ENCODE measurements at regions not wholly inside any gene's neighbourhood (a gene's known extent, or its start where the extent isn't known, plus 50 kb on each side); places are given as distances from the start of the nearest gene placed in this dataset.

GRCh38 chr3:159171333-159171732 lies 369.5 kb downstream of the MFSD1 start:
- Histone ChIP-seq H3K4me1 (ENCODE audit: control insufficient read depth in 1 of 2, insufficient read depth in 2 of 2, low read length in 2 of 2) (no peaks in the 10 kb centered on the region), H3K9me3 (ENCODE audit: control insufficient read depth in 1 of 2, low read length in 2 of 2) (no peaks in the 10 kb centered on the region), H3K9ac (ENCODE audit: low read depth in 1 of 2, low read length in 2 of 2) (no peak overlapping the region), H3K27me3 (ENCODE audit: control insufficient read depth in 1 of 2, insufficient read depth in 2 of 2, low read length in 2 of 2) (no peaks in the 10 kb centered on the region), H3K4me3 (ENCODE audit: low read depth in 1 of 2, low read length in 2 of 2) (no peak overlapping the region), H3K36me3 (ENCODE audit: control insufficient read depth in 1 of 2, insufficient read depth in 2 of 2, low read length in 2 of 2) (no peaks in the 10 kb centered on the region), H3K27ac (ENCODE audit: low read depth, low read length) (no peak overlapping the region)

- no peaks in the 10 kb centered on the region for H3K36me3 ChIP-seq (ENCODE audit: control insufficient read depth in 1 of 2, insufficient read depth in 2 of 2, low read length in 2 of 2)
- H3K9me3 ChIP-seq (ENCODE audit: control insufficient read depth in 1 of 2, low read length in 2 of 2) = no peaks in the 10 kb centered on the region
- H3K4me3 ChIP-seq (ENCODE audit: low read depth in 1 of 2, low read length in 2 of 2) = no peak overlapping the region
- H3K4me1 ChIP-seq (ENCODE audit: control insufficient read depth in 1 of 2, insufficient read depth in 2 of 2, low read length in 2 of 2) = no peaks in the 10 kb centered on the region
- H3K27me3 ChIP-seq (ENCODE audit: control insufficient read depth in 1 of 2, insufficient read depth in 2 of 2, low read length in 2 of 2) = no peaks in the 10 kb centered on the region
- no peak overlapping the region for H3K9ac ChIP-seq (ENCODE audit: low read depth in 1 of 2, low read length in 2 of 2)
- no peak overlapping the region for H3K27ac ChIP-seq (ENCODE audit: low read depth, low read length)
Measured at GRCh38 chr3:159172473-159172872, 370.6 kb downstream of the MFSD1 start.

- Histone ChIP-seq H3K4me3 (ENCODE audit: low read depth in 1 of 2, low read length in 2 of 2) (no peak overlapping the region), H3K27ac (ENCODE audit: low read depth, low read length) (no peak overlapping the region), H3K27me3 (ENCODE audit: control insufficient read depth in 1 of 2, insufficient read depth in 2 of 2, low read length in 2 of 2) (no peaks in the 10 kb centered on the region), H3K9me3 (ENCODE audit: control insufficient read depth in 1 of 2, low read length in 2 of 2) (no peaks in the 10 kb centered on the region), H3K4me1 (ENCODE audit: control insufficient read depth in 1 of 2, insufficient read depth in 2 of 2, low read length in 2 of 2) (no peaks in the 10 kb centered on the region), H3K9ac (ENCODE audit: low read depth in 1 of 2, low read length in 2 of 2) (no peak overlapping the region), H3K36me3 (ENCODE audit: control insufficient read depth in 1 of 2, insufficient read depth in 2 of 2, low read length in 2 of 2) (no peaks in the 10 kb centered on the region)
Measured at GRCh38 chr3:159174715-159175692, 373.1 kb downstream of the MFSD1 start.

- Histone ChIP-seq H3K36me3 (ENCODE audit: control insufficient read depth in 1 of 2, insufficient read depth in 2 of 2, low read length in 2 of 2) (no peaks in the 10 kb centered on the region), H3K9ac (ENCODE audit: low read depth in 1 of 2, low read length in 2 of 2) (no peak overlapping the region), H3K4me3 (ENCODE audit: low read depth in 1 of 2, low read length in 2 of 2) (no peak overlapping the region), H3K27ac (ENCODE audit: low read depth, low read length) (no peak overlapping the region), H3K4me1 (ENCODE audit: control insufficient read depth in 1 of 2, insufficient read depth in 2 of 2, low read length in 2 of 2) (no peaks in the 10 kb centered on the region), H3K9me3 (ENCODE audit: control insufficient read depth in 1 of 2, low read length in 2 of 2) (no peaks in the 10 kb centered on the region), H3K27me3 (ENCODE audit: control insufficient read depth in 1 of 2, insufficient read depth in 2 of 2, low read length in 2 of 2) (no peaks in the 10 kb centered on the region)
Measured at GRCh38 chr3:159178209-159178897, 376.5 kb downstream of the MFSD1 start.

- no peaks in the 10 kb centered on the region for H3K27me3 ChIP-seq (ENCODE audit: control insufficient read depth in 1 of 2, insufficient read depth in 2 of 2, low read length in 2 of 2)
Measured at GRCh38 chr3:159182961-159183360, 381.1 kb downstream of the MFSD1 start.

GRCh38 chr3:159185443-159186050 lies 383.7 kb downstream of the MFSD1 start:
- H3K27me3 ChIP-seq (ENCODE audit: control insufficient read depth in 1 of 2, insufficient read depth in 2 of 2, low read length in 2 of 2) = no peaks in the 10 kb centered on the region
- H3K9ac ChIP-seq (ENCODE audit: low read depth in 1 of 2, low read length in 2 of 2) = no peak overlapping the region
- no peak overlapping the region for H3K27ac ChIP-seq (ENCODE audit: low read depth, low read length)
- no peak overlapping the region for H3K4me3 ChIP-seq (ENCODE audit: low read depth in 1 of 2, low read length in 2 of 2)
- H3K4me1 ChIP-seq (ENCODE audit: control insufficient read depth in 1 of 2, insufficient read depth in 2 of 2, low read length in 2 of 2) = peaks cover 4% of the 10 kb centered on the region in 2 donors
- H3K9me3 ChIP-seq (ENCODE audit: control insufficient read depth in 1 of 2, low read length in 2 of 2) = no peaks in the 10 kb centered on the region
- H3K36me3 ChIP-seq (ENCODE audit: control insufficient read depth in 1 of 2, insufficient read depth in 2 of 2, low read length in 2 of 2) = no peaks in the 10 kb centered on the region

More at GRCh38 chr3:159182961-159183360, 381.1 kb downstream of the MFSD1 start:
- Histone ChIP-seq H3K9ac (ENCODE audit: low read depth in 1 of 2, low read length in 2 of 2) (no peak overlapping the region), H3K4me1 (ENCODE audit: control insufficient read depth in 1 of 2, insufficient read depth in 2 of 2, low read length in 2 of 2) (peaks cover 4% of the 10 kb centered on the region in 2 donors), H3K36me3 (ENCODE audit: control insufficient read depth in 1 of 2, insufficient read depth in 2 of 2, low read length in 2 of 2) (no peaks in the 10 kb centered on the region), H3K4me3 (ENCODE audit: low read depth in 1 of 2, low read length in 2 of 2) (no peak overlapping the region), H3K27ac (ENCODE audit: low read depth, low read length) (no peak overlapping the region), H3K9me3 (ENCODE audit: control insufficient read depth in 1 of 2, low read length in 2 of 2) (no peaks in the 10 kb centered on the region)

- Histone ChIP-seq H3K9me3 (ENCODE audit: control insufficient read depth in 1 of 2, low read length in 2 of 2) (no peaks in the 10 kb centered on the region), H3K36me3 (ENCODE audit: control insufficient read depth in 1 of 2, insufficient read depth in 2 of 2, low read length in 2 of 2) (no peaks in the 10 kb centered on the region), H3K9ac (ENCODE audit: low read depth in 1 of 2, low read length in 2 of 2) (no peak overlapping the region), H3K27me3 (ENCODE audit: control insufficient read depth in 1 of 2, insufficient read depth in 2 of 2, low read length in 2 of 2) (no peaks in the 10 kb centered on the region), H3K4me1 (ENCODE audit: control insufficient read depth in 1 of 2, insufficient read depth in 2 of 2, low read length in 2 of 2) (peaks cover 4% of the 10 kb centered on the region in 2 donors), H3K27ac (ENCODE audit: low read depth, low read length) (no peak overlapping the region), H3K4me3 (ENCODE audit: low read depth in 1 of 2, low read length in 2 of 2) (no peak overlapping the region)
Measured at GRCh38 chr3:159186581-159186980, 384.7 kb downstream of the MFSD1 start.

- Histone ChIP-seq H3K27me3 (ENCODE audit: control insufficient read depth in 1 of 2, insufficient read depth in 2 of 2, low read length in 2 of 2) (no peaks in the 10 kb centered on the region), H3K36me3 (ENCODE audit: control insufficient read depth in 1 of 2, insufficient read depth in 2 of 2, low read length in 2 of 2) (no peaks in the 10 kb centered on the region), H3K9ac (ENCODE audit: low read depth in 1 of 2, low read length in 2 of 2) (no peak overlapping the region), H3K4me3 (ENCODE audit: low read depth in 1 of 2, low read length in 2 of 2) (no peak overlapping the region), H3K27ac (ENCODE audit: low read depth, low read length) (no peak overlapping the region), H3K9me3 (ENCODE audit: control insufficient read depth in 1 of 2, low read length in 2 of 2) (no peaks in the 10 kb centered on the region), H3K4me1 (ENCODE audit: control insufficient read depth in 1 of 2, insufficient read depth in 2 of 2, low read length in 2 of 2) (peaks cover 4% of the 10 kb centered on the region in 2 donors)
Measured at GRCh38 chr3:159187232-159187631, 385.4 kb downstream of the MFSD1 start.

GRCh38 chr3:159187706-159188105 lies 385.9 kb downstream of the MFSD1 start:
- no peak overlapping the region for H3K9ac ChIP-seq (ENCODE audit: low read depth in 1 of 2, low read length in 2 of 2)
- H3K27me3 ChIP-seq (ENCODE audit: control insufficient read depth in 1 of 2, insufficient read depth in 2 of 2, low read length in 2 of 2) = no peaks in the 10 kb centered on the region
- no peak overlapping the region for H3K27ac ChIP-seq (ENCODE audit: low read depth, low read length)
- no peaks in the 10 kb centered on the region for H3K9me3 ChIP-seq (ENCODE audit: control insufficient read depth in 1 of 2, low read length in 2 of 2)
- H3K36me3 ChIP-seq (ENCODE audit: control insufficient read depth in 1 of 2, insufficient read depth in 2 of 2, low read length in 2 of 2) = no peaks in the 10 kb centered on the region
- peaks cover 4% of the 10 kb centered on the region in 2 donors for H3K4me1 ChIP-seq (ENCODE audit: control insufficient read depth in 1 of 2, insufficient read depth in 2 of 2, low read length in 2 of 2)
- no peak overlapping the region for H3K4me3 ChIP-seq (ENCODE audit: low read depth in 1 of 2, low read length in 2 of 2)
